SK-N-SH (cell line): ENCODE measurements at regions not wholly inside any gene's neighbourhood (a gene's known extent, or its start where the extent isn't known, plus 50 kb on each side); places are given as distances from the start of the nearest gene placed in this dataset.

ENCODE experiments used
- CHD2 ChIP-seq: fragments of 150-350 bp; IDR thresholded peaks from 2 replicates; pipeline ENCODE4 v1.6.1; 2018; ENCODE audit warnings: low read length; ENCODE audit not compliant: partially characterized antibody
- CTCF ChIP-seq: fragments of 200-600 bp; sonication (generic); IDR thresholded peaks from 2 replicates; pipeline ENCODE4 v1.6.1; 2017; ENCODE audit warnings: antibody characterized with exemption, mild to moderate bottlenecking, moderate library complexity
- ELF1 ChIP-seq: IDR thresholded peaks from 2 replicates; pipeline ENCODE4 v1.4.0; 2012
- EZH2phosphoT487 ChIP-seq: fragments of 200-600 bp; sonication (generic); IDR thresholded peaks from 2 replicates; pipeline ENCODE4 v1.6.1; 2017; ENCODE audit warnings: low read depth, mixed run types, mild to moderate bottlenecking, antibody characterized with exemption, moderate library complexity, borderline replicate concordance
- GABPA ChIP-seq: IDR thresholded peaks from 2 replicates; pipeline ENCODE4 v1.4.0; 2012; ENCODE audit warnings: low read depth, mild to moderate bottlenecking
- IRF3 ChIP-seq: fragments of 150-350 bp; IDR thresholded peaks from 2 replicates; pipeline ENCODE4 v1.6.1; 2016; ENCODE audit warnings: mild to moderate bottlenecking, low read depth, low read length
- MEF2A ChIP-seq: IDR thresholded peaks from 2 replicates; pipeline ENCODE4 v1.4.0; 2012; ENCODE audit warnings: low read depth, borderline replicate concordance
- TAF1 ChIP-seq: IDR thresholded peaks from 2 replicates; pipeline ENCODE4 v1.6.1; 2012; ENCODE audit warnings: low read depth, mild to moderate bottlenecking, low read length, moderate library complexity, borderline replicate concordance
- TF ChIP-seq, protein P1 (sequence below): IDR thresholded peaks from 2 replicates; pipeline ENCODE4 v1.6.1; 2012; ENCODE audit warnings: mild to moderate bottlenecking, low read depth, low read length, moderate library complexity

- TF ChIP-seq IRF3 (no peak), EZH2phosphoT487 (no peak), TAF1 (no peak), GABPA (no peak), CHD2 (no peak), CTCF (no peak), ELF1 (no peak), MEF2A (no peak)
- TF ChIP-seq, protein P1, sequence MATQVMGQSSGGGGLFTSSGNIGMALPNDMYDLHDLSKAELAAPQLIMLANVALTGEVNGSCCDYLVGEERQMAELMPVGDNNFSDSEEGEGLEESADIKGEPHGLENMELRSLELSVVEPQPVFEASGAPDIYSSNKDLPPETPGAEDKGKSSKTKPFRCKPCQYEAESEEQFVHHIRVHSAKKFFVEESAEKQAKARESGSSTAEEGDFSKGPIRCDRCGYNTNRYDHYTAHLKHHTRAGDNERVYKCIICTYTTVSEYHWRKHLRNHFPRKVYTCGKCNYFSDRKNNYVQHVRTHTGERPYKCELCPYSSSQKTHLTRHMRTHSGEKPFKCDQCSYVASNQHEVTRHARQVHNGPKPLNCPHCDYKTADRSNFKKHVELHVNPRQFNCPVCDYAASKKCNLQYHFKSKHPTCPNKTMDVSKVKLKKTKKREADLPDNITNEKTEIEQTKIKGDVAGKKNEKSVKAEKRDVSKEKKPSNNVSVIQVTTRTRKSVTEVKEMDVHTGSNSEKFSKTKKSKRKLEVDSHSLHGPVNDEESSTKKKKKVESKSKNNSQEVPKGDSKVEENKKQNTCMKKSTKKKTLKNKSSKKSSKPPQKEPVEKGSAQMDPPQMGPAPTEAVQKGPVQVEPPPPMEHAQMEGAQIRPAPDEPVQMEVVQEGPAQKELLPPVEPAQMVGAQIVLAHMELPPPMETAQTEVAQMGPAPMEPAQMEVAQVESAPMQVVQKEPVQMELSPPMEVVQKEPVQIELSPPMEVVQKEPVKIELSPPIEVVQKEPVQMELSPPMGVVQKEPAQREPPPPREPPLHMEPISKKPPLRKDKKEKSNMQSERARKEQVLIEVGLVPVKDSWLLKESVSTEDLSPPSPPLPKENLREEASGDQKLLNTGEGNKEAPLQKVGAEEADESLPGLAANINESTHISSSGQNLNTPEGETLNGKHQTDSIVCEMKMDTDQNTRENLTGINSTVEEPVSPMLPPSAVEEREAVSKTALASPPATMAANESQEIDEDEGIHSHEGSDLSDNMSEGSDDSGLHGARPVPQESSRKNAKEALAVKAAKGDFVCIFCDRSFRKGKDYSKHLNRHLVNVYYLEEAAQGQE, result no peak
These were observed 87.0 kb downstream of the PLXNA1 start for GRCh38 chr3:127069814-127070440.
